ENCODE measurements at regions not wholly inside any gene's neighbourhood (a gene's known extent, or its start where the extent isn't known, plus 50 kb on each side); places are given as distances from the start of the nearest gene placed in this dataset.

DNA sequence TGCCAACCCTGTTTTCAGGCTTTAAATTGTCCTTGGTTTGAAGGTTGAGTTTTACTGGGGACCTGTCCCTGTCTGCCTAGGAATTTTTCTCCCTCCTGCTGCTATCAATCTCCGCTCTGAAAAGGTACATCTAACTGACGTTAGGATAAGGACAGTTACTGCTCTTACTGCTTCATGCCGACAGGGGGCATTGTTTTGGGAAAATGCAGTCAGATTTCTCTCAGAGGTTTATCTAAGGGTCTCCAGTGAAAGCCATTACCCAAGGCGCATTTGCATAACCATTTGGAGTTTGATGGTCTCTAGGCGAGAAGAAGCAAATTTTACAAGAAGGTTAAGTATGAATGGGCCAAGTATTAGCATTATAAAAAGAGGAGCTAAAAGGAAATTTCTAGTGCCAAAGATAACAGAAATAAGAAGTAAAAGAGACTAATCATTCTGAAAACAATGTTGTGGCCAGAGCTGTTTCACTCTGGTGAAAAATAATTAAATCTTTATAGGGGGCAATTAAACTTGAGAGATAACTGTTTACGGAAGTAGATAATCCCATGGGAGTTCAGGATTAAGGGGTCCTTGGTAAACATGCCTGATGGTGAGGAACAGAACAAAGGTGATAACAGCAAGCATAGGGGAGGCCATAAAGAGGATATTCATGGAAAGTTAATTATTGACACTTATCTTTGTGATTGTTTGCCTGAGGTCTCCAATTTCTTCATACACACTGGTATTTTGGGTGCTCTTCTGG is 605.0 kb downstream of the MTRR start:
- TF ChIP-seq, protein P1, sequence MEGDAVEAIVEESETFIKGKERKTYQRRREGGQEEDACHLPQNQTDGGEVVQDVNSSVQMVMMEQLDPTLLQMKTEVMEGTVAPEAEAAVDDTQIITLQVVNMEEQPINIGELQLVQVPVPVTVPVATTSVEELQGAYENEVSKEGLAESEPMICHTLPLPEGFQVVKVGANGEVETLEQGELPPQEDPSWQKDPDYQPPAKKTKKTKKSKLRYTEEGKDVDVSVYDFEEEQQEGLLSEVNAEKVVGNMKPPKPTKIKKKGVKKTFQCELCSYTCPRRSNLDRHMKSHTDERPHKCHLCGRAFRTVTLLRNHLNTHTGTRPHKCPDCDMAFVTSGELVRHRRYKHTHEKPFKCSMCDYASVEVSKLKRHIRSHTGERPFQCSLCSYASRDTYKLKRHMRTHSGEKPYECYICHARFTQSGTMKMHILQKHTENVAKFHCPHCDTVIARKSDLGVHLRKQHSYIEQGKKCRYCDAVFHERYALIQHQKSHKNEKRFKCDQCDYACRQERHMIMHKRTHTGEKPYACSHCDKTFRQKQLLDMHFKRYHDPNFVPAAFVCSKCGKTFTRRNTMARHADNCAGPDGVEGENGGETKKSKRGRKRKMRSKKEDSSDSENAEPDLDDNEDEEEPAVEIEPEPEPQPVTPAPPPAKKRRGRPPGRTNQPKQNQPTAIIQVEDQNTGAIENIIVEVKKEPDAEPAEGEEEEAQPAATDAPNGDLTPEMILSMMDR (IDR thresholded peaks at IDR 0.05), result no peak
- no peaks in the 10 kb centered on the region for H3K4me1 ChIP-seq
- no peak overlapping the region for H3K4me3 ChIP-seq
- H3K36me3 ChIP-seq, result no peaks in the 10 kb centered on the region
- no peak for DNase-seq (ENCODE audit: low spot score)
- H3K27me3 ChIP-seq, result no peaks in the 10 kb centered on the region
- H3K9me3 ChIP-seq, result peaks cover 0 to 6% of the 10 kb centered on the region in 2 donors
- H3K27ac ChIP-seq, result no peak overlapping the region

DNA sequence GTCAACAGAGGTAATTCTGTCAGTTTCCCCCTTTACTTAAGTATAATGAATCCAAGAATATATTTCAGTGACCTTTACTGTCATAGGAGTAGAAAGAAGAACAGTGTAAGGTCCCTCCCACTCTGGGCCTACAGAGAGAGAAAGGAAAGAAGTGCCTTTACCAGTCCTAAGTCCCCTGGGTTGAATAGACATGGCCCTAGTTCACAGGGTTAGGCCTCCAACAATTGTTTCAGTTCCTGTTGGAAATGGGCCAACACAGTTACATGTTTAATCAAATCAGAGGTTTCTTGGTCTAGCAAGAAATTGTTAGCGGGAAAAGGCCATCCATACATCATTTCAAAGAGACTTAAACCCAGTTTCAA is 605.6 kb downstream of the MTRR start:
- no peaks in the 10 kb centered on the region for H3K27me3 ChIP-seq
- no peaks in the 10 kb centered on the region for H3K36me3 ChIP-seq
- no peaks in the 10 kb centered on the region for H3K4me1 ChIP-seq
- DNase-seq (ENCODE audit: low spot score), result no peak
- peaks cover 0 to 6% of the 10 kb centered on the region in 2 donors for H3K9me3 ChIP-seq
- no peak overlapping the region for H3K27ac ChIP-seq
- TF ChIP-seq, protein P1 (IDR thresholded peaks at IDR 0.05), result no peak
- no peak overlapping the region for H3K4me3 ChIP-seq

DNA sequence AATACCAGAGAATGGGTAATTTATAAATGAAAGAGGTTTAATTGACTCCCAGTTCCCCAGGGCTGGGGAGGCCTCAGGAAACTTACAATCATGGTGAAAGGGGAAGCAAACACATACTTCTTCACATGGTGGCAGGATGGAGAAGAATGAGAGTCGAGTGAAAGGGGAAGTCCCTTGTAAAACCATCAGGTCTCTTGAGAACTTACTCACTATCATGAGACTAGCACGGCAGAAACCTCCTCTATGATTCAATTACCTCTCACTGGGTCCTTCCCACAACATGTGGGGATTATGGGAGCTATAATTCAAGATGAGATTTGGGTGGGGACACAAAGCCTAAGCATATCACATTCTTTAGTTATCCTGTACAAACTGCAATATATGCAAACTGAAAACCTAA is 609.4 kb downstream of the MTRR start:
- no peak overlapping the region for H3K27ac ChIP-seq
- DNase-seq (ENCODE audit: low spot score), result no peak
- no peaks in the 10 kb centered on the region for H3K36me3 ChIP-seq
- no peaks in the 10 kb centered on the region for H3K4me1 ChIP-seq
- H3K9me3 ChIP-seq, result no peaks in the 10 kb centered on the region
- TF ChIP-seq, protein P1 (IDR thresholded peaks at IDR 0.05), result no peak
- no peak overlapping the region for H3K4me3 ChIP-seq
- H3K27me3 ChIP-seq, result no peaks in the 10 kb centered on the region

DNA sequence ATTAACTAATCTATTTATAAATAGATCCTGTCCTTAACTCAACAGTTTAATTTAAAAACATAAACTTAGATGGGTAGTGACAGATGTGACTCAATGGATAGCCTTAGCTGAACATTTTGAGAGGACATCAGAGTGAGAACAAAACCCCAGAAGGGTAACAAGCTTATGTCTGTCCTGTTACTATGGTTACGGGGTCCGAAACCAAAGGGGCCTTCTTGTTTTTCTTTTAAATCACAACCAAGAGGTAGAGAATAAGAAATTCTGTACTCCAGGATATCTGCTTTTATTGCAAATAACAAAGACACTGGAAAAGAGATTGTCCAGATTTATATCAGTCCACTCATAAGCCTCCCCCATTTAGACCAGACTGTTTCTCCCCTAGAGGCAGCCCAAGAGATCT is 612.1 kb downstream of the MTRR start:
- Histone ChIP-seq H3K27ac (no peak overlapping the region), H3K36me3 (no peaks in the 10 kb centered on the region), H3K27me3 (no peaks in the 10 kb centered on the region), H3K9me3 (no peaks in the 10 kb centered on the region), H3K4me3 (no peak overlapping the region), H3K4me1 (no peaks in the 10 kb centered on the region)
- DNase-seq (ENCODE audit: low spot score), result no peak
- TF ChIP-seq, protein P1 (IDR thresholded peaks at IDR 0.05), result no peak

DNA sequence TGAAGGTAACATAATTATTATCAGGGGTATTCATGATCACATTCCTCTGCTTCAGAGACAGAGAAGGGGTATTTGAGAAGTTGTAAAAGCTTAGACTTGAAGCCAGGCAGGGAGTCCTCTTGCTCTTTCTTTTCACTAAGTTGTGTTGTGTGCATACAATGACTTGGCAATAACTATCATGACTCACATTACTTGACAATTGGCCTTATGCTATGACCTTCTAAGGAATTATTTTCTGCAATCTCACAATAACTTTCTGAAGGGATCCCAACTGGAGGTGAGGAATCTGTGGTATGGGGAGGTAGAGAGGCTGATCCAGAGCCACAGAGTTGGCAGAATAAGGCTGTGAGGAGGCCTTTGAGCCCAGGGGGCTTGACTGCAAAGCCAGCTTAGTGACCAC is 622.3 kb downstream of the MTRR start:
- Histone ChIP-seq H3K4me1 (no peaks in the 10 kb centered on the region), H3K36me3 (no peaks in the 10 kb centered on the region), H3K4me3 (no peak overlapping the region), H3K27me3 (no peaks in the 10 kb centered on the region), H3K27ac (no peak overlapping the region), H3K9me3 (peaks cover 0 to 15% of the 10 kb centered on the region in 2 donors)
- TF ChIP-seq, protein P1 (IDR thresholded peaks at IDR 0.05), result no peak
- no peak for DNase-seq (ENCODE audit: low spot score)

DNA sequence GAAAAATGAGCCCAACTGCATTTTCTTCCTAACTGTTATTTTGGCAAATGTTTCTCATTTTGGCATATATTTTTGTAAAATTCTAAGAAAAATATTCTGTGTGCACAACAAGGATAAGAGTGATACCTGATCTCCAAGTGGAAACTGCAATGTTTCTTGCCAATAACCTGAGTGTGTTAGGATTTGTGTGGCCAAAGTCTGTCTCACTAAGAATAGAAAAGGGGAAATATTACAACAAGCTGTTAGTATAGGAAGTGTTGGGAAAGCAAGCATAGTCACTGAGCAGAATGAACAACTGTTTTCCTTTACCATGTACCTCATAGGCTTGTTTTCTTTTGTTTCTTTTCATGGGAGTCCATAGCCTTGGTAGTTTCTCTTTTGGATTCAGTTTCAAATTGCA is 624.2 kb downstream of the MTRR start:
- TF ChIP-seq, protein P1 (IDR thresholded peaks at IDR 0.05), result no peak
- Histone ChIP-seq H3K9me3 (peaks cover 0 to 34% of the 10 kb centered on the region in 2 donors), H3K27ac (no peak overlapping the region), H3K36me3 (no peaks in the 10 kb centered on the region), H3K4me3 (no peak overlapping the region), H3K4me1 (no peaks in the 10 kb centered on the region), H3K27me3 (no peaks in the 10 kb centered on the region)
- DNase-seq (ENCODE audit: low spot score), result no peak
